HT1080 (cell line): ENCODE measurements at regions not wholly inside any gene's neighbourhood (a gene's known extent, or its start where the extent isn't known, plus 50 kb on each side); places are given as distances from the start of the nearest gene placed in this dataset.
"Not testable (repeated sequence)": the region's sequence is repeated elsewhere in the genome, so short reads cannot be mapped to it uniquely, and the experiment has no call there.

Source experiments
- DNase-seq: peaks from one replicate; pipeline ENCODE4 v3.0.0-alpha.2; 2015; ENCODE audit warnings: low read depth

DNA sequence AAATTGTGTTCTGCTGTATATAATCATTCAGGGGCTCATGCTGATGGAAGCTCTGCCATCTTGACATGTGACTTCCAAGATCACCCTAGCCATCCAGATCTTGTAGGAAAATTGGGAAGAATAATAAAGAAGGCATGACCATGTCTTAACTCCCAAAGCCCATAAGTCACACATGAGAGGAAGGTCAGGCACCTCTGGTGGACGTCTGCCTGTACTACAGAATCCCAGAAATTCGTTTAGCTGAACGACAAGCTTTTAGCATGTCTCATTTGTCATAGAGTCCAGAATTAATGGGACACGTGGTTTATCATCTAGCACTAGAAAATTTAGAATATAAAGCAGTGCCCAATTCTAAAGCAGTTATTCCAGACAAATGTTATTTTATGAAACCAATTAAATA lies 212.7 kb downstream of the CENPC start:
- DNase-seq: peak; percentile 16

DNA sequence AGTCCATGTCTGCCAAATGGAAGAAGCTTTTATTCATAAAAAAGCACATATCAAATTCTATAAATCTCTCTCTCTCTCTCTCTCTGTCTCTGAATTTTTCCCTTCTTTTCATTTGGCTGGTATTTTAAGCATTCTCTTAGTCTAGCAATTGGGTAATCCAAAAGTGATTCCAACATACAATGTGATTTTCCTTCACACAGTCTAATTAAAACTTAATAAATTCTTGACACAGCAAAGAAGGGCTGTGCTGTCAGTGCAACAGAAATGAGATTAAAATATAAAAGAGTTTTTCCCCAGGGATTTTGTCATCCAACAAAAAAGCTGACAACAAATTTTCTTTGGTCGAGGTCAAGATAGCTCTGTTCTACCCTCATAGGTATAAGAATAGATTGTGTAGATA lies 216.9 kb downstream of the CENPC start:
- no peak for DNase-seq

DNA sequence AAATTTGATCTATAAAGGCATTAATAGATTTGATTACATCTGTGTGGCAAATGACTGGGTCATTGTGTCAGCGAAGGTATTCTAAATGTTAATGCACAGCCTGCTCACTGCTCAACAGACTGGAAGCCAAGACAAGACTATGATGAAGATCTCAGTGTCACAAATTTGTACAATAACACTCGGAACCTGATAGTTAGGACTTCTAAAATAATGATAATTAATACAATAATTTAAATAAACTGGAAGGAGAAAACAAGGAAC lies 217.4 kb downstream of the CENPC start:
- no peak for DNase-seq

DNA sequence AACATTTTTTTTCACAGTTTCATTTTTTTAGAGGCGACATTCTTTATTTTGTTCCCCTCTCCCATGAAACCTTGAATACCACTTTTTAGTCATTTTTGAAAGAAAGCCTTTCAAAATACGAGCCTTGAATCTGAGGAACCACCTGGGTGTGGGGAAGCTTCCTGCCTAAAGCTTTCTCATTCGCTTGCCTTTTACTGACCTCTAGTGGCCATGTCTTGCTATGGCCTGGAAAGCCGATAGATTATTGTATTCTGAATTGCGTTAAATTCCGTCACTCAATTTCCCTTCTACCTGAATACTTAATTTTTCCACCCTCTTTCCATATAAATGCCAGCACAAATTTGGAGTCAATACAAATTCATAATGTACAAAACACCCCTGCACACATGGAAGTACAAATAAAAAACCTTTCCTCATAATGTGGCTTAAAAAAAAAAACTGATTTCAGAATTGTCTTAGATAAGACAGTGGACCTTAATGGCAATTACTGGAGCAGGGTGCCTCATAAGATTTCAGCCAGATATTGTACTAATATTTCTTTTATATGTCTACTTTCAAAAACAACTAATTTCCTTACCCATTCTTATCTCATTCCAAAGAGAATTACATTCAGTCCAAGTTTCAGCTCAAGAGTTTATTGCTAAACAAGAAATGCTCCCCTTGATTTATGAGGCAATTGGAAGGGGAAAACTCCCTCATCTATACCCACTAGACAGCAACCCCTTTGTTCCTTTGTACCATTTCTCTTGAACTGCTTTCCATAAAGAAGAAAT lies 217.9 kb downstream of the CENPC start:
- DNase-seq: peak; percentile 34

DNA sequence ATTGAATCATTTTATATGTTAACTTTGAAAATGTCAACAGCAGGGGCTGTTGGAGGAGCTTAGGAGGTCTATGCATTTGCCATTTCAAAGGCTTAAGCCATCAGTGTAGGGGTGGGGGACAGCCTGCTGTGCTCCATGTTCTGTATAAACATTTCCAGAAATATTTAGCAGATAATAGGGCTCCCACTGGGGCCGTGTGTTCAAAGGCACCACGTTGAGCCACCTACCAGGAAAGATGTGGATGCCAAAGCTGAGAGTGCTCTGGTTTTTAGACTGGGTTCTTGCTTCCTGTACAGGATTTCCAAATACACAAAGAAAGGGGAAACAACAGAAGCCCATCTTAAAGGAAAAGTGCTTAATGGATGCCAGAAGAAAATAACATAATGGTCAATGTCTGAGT lies 219.5 kb downstream of the CENPC start:
- no peak for DNase-seq

DNA sequence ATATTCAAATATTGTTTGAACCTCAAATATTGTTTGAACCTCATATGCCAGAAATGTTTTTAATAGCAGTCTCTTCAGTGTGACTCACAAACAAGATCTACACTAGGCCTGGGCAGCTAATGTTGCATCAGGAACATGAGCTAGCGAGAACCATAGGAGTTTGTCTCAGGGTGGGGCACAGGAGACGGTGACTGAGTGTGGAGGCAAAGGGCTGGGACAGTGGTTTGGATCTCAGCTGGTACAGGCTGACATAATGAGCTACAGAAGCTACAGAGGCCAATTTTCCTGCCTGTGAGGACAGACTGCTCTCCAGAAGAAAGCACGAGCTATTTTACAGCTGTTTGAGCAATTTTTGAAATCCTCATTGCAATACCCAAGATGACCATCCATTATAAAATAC lies 224.7 kb downstream of the CENPC start:
- DNase-seq: no peak

DNA sequence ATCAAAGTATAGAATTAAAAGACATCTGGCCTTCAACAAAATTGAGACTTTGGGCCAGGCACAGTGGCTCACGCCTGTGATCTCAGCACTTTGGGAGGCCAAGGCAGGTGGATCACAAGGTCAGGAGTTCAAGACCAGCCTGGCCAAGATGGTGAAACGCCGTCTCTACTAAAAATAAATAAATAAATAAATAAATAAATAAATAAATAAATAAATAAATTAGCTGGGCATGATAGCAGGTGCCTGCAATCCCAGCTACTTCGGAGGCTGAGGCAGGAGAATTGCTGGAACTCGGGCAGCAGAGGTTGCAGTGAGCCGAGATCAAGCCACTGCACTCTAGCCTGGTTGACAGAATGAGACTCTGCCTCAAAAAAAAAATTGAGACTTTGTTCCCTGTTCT lies 225.7 kb downstream of the CENPC start:
- not testable (repeated sequence) for DNase-seq

DNA sequence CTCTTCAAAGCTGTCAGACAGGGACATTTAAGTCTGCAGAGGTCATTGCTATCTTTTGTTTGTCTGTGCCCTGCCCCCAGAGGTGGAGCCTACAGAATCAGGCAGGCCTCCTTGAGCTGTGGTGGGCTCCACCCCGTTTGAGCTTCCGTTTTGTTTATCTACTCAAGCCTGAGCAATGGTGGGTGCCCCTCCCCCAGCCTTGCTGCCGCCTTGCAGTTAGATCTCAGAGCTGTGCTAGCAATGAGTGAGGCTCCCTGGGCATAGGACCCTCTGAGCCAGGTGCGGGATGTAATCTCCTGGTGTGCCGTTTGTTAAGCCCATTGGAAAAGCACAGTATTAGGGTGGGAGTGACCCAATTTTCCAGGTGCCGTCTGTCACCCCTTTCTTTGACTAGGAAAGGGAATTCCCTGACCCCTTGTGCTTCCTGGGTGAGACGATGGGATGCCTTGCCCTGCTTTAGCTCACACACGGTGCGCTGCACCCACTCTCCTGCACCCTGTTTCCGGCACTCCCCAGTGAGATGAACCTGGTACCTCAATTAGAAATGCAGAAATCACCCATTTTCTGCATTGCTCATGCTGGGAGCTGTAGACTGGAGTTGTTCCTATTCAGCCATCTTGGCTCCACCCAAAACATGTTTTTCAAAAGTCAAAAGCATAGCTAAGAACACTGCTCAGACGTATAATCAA lies 244.7 kb downstream of the CENPC start:
- DNase-seq: not testable (repeated sequence)

DNA sequence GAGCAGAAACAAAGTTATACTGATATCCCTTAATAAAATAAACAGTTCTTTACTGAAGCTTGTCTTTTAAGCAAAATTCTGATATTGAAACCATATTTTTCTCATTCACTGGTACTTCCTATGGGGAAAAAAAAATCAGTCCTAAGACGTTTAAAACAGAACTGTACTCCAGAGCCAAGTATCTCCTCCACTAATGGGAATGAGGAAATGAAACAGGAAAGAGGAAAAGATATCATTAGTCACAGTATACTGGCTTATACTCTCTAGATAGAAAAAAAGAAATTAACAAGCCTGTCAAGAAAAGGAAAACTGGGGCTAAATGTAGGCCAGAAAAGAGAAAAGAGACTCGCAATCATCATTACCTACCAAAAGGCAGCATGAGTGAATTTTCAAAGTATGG lies 252.7 kb downstream of the CENPC start:
- DNase-seq: no peak

DNA sequence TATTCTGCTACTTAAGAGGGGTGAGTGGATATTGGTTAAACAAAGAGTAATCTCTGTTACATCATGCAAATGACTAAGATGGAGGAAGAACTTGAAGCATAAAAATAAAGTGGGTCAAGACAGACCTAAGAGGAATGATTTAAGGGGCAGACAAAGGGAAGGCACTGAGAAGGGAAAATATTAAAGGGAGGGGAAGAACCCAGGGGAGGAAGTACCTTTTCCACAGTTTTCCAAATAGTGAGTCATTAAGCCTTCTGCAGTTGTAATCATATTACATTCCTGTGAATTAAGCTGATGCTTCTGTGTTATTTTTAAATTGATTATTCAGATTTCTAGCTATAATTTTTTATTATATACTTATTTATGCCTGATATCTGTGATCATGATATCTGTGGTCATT lies 253.3 kb downstream of the CENPC start:
- DNase-seq: peak; percentile 3

DNA sequence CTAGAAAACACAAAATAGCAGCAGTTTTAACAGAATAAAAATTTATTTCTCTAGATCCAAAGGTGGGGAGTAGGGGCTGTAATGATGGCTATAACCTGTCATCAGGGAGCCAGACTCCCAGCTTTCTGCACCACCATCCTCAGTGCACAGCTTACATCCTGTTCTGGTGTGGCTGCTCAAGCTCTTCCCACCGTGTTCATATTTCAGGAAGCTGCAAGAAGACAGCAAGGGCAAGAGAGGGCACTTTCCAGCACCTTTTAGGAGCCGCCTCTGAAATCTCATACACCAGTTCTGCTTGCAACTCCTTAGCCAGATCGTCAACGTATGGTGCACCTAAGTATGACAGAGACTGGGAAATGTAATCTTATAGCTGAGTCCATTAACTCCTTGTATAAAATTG lies 253.7 kb downstream of the CENPC start:
- peak; percentile 20 for DNase-seq

DNA sequence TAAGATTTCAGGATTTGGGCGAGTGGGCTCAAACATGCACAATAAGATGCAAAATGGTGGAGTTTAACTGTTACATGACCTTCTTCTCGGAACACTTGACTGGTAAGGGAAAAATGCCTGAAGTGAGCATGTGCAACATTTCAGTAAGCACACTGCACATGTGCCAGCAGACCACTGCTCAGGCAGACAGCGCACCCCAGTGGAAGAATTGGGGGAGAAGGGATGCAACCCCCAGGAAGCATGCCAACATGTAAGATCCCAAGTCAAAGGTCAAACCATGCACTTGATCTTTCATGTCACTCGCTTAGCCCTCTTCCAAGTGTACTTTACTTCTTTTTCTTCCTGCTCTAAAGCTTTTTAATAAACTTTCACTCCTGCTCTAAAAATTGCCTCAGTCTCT lies 256.3 kb downstream of the CENPC start:
- DNase-seq: peak; percentile 10

DNA sequence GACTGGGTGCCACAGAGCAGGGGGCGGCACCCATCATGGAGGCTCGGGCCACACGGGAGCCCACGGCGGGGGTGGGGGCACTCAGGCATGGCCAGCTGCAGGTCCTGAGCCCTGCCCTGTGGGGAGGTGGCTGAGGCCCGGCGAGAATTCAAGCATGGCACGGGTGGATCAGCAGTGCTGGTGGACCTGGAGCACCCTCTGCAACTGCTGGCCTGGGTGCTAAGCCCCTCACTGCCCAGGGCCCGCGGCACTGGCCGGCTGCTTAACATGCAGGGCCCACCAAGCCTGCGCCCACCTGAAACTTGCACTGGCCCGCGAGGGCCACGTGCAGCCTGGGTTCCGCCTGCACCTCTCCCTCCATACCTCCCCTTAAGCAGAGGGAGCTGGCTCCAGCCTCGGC lies 258.6 kb downstream of the CENPC start:
- no peak for DNase-seq

DNA sequence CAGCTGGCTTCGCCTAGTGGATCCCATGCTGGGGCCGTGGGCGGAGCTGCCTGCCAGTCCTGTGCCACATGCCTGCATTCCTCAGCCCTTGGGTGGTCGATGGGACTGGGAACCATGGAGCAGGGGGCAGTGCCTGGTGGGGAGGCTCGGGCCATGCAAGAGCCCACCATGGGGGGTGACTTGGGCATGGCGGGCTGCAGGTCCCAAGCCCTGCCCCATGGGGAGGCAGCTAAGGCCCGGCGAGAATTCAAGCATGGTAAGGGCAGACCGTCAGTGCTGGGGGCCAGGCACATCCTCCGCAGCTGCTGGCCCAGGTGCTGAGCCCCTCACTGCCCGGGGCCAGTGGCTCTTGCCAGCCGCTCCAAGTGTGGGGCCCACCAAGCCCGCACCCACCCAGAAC lies 262.6 kb downstream of the CENPC start:
- DNase-seq: no peak

DNA sequence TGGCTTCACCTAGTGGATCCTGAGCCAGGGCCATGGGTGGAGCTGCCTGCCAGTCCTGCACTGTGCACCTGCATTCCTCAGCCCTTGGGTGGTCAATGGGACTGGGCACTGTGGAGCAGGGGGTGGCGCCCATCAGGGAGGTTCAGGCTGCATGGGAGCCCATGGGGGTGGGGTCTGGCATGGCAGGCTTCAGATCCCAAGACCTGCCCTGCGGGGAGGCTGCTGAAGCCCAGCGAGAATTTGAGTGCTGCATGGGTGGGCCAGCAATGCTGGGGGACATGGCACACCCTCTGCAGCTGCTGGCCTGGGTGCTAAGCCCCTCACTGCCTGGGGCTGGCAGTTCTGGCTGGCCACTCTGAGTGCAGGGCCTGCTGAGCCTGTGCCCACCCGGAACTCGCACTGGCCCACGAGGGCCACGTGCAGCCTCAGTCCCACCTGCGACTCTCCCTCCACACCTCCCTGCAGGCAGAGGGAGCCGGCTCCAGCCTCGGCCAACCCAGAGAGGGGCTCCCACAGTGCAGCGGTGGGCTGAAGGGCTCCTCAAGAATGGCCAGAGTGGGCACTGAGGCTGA lies 270.0 kb downstream of the CENPC start:
- DNase-seq: no peak

DNA sequence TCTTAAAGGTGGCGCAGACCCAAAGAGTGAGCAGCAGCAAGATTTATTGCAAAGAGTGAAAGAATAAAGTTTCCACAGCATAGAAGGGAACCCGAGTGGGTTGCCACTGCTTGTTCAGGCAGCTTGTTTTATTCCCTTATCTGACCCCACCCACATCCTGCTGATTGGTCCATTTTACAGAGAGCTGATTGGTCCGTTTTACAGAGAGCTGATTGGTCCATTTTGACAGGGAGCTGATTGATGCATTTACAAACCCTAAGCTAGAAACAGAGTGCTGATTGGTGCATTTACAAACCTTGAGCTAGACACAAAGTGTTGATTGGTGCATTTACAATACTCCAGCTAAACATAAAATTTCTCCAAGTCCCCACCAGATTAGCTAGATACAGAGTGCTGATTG lies 270.6 kb downstream of the CENPC start:
- not testable (repeated sequence) for DNase-seq

DNA sequence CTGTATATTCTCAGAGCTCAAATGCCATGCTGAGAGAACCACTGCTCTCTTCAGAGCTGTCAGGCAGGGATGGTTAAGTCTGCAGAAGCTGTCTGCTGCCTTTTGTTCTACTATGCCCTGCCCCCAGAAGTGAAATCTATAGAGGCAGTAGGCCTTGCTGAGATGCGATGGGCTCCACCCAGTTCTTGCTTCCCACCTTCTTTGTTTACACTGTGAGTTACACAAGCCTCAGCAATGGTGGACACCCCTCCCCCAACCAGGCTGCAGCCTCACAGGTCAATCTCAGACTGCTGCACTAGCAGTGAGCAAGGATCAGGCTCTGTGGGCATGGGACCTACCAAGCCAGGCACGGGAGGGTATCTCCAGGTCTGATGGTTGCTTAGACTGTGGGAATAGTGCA lies 271.6 kb downstream of the CENPC start:
- DNase-seq: no peak

DNA sequence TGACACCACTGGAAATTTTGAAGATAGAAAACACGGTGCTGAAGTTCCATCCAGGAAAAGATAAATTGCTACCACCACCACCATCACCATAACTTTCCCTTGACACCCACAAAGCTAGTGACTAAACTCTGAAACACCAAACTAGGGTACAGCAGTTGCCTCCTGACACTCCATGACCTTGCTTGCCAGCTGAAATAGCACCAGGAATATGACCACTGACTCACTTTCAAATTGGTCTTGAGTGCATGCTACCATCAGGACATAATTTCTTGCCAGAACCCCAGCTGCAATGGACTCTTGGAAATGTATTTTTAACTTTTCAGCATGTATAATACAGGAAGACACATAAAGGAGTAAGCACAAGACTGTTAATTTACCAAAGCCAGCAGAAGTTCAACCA lies 283.3 kb downstream of the CENPC start:
- DNase-seq: no peak

DNA sequence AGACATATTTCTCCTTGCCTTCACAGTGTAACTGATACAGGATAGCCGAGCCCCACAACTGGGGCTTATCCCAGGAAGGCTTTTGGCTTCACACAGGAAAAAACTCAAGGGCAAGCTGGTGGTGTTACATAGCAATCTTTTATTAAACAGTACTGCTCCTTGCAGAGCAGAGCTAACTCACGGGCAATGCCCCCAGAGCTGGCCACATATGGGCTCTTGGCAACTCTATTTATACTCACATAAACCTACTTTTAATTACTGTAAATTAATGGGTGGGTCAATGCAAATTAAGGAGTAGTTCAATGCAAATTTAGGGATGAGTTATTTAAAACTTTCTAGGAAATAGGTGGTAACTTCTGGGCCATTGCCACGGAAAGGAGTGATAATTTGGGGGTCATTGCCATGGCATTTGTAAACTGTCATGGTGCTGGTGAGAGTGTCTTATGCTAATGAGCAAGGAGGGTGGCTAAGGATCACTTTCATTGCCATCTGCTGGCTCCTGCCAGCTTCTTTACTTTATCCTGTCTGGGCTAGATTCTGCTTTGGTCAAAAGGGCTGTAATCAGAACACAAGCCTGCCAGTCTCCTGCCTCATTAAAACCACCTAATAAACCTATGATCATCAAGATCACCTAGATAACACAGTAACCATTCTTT lies 288.8 kb downstream of the CENPC start:
- DNase-seq: no peak

DNA sequence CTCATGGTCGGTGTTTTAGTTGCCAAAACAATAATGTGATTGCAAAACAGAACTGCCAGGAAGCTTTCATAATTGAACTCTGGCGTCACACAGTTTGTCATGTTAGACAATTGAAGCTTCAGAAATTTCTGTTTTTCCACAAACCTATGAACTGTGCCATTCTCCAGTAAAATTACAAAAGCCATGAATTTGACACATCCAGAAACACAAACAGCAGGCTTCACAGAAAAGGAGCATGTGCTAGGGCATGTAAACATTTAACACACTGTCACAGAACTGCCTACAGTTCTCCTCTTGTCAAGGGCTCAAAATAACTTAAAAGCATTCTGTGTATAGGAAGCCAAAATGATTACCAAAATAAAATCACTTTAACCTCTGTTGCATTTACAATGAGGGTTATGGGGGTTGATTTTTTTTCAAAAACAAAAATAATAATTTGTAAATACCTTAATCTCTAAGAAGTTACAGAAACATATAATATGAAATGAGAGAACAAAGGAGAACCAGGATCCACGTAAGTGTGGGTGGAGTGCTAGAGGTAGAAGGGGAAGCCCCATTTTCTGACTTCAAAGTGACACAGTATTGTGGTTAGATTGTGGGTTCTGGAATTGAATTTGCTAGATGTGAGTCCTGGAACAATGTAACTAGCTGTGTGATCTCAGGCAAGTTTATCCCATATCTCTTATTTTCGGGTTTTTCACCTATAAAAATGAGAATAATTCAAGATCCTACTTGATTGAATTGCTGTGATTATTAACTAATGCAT lies 295.0 kb downstream of the CENPC start:
- no peak for DNase-seq

DNA sequence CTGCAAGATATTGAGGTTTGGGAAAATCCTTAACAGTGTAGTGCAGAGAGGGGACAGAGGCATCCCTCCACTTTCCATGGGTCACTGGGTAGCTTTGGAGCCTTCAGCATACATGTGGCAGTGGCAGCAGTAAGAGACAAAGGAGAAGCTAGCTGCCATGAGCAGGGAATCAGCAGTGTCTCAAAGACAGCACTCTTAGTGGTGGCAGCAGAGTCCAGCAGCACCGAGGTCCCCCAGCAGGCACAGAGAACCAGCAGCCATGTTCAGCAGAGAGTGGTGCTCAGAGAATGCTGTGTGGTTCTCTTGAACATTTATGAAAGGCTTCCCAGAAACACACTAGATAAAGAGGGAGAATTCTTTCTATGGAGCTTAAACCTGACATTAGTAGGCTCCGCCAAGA lies 308.5 kb downstream of the CENPC start:
- no peak for DNase-seq

DNA sequence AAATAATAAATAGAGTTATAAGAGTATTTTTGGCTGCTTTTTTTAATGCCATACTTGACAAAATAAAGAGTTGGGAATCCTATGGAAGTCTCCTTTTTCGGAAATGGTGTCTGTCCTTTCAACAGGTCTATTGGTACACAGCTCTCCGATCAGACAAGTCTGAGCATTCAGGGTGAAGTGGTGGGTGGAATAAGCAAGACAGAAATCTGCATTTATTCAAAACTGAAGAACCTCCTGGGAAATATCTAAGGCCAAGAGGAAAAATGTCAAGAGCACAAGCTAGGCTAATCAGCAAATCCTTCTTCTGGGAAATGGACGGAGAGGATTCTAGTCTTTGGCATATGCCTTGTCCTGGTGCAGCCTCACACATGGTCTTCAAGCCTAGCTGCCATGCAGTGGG lies 309.0 kb downstream of the CENPC start:
- no peak for DNase-seq
